KBM-7 (cell line): ENCODE measurements at regions not wholly inside any gene's neighbourhood (a gene's known extent, or its start where the extent isn't known, plus 50 kb on each side); places are given as distances from the start of the nearest gene placed in this dataset.

Experiments used
- DNase-seq: peaks from one replicate; pipeline ENCODE4 v3.0.0-alpha.2; 2015
- in situ Hi-C: fragments of 300-500 bp; cut with MboI; formaldehyde crosslinking; loops from 2 replicates; pipeline ENCODE4 v1.14.3; 2020; ENCODE audit warnings: low sequenced_read_pairs, low pct_unique_long_range_greater_than_20kb, mixed read lengths

DNA sequence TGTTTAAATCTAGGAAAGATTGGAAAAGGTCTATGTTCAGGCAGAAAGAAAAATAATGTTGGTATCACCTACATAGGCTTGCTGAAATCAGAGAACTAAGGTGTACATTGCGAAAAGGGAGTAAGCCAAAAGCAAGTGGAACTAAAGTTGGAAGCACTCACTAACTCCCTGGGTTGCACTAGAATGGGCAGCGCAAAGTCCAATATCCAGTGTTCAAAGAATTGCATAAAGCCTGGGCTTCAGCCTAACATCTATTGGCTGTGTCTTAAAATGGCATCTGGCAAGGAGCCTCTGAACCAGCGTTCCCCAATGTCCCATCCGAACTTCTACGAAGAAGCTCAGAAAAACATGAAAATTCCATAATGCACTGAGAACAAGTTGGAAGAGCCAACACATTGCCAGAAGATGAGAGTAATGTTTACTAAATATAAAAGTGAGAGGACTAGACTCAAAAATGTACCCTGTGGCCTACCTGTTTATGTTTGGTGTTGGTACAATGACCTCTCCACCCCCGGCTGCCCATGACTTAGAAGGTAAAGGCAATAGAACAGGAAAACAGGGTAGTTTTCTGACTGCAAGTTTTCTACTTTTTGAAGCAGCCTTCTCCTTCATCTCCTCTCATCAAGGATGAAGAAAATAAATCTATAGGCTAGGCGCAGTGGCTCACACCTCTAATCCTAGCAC is 275.9 kb upstream of the GHITM start:
- DNase-seq = no peak
- in situ Hi-C loops = no loop called here

DNA sequence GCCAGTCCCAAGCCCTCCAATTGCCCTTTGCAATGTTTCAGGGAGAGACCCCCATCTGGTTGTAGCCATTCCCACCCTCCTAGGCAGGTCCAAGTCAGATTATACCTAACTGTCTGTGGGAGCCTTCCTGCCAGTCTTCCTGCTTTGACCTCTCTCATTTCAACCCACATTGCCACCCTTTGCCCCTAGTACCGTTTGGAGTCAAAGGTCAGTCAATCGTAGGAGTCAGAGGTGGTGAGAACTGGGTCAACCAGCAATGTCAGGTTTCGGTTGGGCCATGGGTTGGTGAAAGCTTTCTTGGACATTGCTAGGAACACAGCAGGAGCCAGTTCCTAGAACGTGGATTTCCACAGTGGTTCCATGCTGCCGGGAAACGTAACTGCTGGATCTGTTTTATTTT is 269.4 kb upstream of the GHITM start:
- in situ Hi-C loops = no loop called here

DNA sequence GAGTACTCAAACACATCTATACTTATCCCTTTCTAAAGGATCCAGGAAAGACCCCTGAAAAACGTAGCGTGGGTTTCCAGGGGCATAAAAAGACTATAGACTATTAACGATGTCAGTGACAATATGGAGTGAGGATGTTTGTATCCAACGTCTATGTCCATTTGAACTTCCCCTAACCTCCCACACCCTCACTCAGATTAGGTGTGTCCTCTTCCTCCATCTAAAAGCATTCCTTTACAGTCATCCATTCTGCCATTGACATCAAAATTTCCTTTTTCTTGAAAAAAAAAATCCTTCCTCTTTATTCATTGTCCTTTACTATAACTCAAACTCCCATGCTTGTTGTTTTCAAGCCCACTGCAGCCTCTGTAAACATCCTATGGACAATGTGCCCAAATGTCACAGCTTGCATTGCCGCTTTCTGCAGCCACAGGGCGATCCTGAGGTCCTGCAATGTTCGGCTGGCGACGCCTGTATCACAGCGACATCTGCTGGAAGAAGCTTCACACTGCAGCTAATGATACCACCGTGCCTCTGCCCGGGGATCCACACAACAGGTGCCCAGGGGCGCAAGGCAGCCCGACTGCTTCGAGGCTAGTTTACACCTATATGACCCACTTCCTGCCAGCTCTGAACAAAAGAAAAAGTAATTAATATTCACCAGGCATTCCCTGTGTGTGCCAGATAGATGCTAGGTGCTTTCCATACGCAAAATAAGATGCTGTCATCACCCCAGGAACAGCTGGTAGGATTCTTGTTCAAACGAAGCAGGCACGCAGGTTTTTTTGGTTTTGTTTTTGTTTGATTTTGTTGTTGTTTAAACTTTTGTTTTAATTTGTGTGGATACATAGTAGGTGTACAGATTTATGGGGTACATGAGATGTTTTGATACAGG is 267.9 kb upstream of the GHITM start:
- in situ Hi-C loops = no loop called here
- peak; percentile 75 for DNase-seq

More for the DNA sequence above, 269.4 kb upstream of the GHITM start:
- no peak for DNase-seq

DNA sequence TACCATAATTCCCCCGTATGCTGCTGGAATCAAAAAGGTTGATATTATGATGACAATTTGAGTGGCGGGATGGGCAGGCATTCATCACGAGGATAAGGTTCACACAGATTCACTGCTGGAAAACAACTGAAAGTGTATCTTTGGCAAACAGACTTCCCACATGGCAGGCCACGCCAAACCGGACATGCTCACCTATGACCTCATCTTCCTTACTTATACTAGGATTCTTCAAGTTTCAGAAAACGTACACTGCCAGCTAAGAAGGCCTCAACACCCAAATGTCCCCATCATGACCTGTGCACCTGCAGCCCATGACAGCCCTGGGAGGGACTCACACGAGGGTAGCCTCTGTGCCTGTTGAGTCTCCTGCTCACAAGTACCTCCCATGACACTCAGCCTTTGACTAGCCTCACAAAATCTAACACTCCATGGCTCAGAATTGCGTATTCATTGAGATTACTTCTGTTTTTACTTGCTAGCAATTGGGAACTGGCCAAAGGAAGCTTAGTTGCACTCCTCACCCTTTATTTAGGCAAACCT is 259.0 kb upstream of the GHITM start:
- no peak for DNase-seq
- in situ Hi-C loops = no loop called here

DNA sequence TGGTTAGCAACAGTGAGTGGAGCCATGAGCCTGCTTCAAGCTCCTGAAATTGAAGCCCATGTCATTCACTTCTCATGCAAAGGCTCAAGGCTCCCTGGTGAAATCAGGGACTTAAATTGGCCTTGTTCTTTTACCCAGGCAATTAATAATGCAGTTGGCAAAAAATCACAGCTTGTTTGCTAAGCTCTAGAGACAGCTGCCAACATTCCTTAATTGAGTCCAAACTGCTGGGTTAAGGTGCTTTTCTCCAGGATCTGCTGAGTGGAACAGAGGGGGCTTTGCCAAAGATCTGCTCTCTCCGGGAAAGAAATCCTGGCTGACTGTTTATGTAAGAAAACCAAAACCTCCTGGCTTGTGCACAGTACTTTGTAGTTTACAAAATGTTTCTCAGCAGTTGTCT is 257.6 kb upstream of the GHITM start:
- DNase-seq = no peak
- in situ Hi-C loops = no loop called here

DNA sequence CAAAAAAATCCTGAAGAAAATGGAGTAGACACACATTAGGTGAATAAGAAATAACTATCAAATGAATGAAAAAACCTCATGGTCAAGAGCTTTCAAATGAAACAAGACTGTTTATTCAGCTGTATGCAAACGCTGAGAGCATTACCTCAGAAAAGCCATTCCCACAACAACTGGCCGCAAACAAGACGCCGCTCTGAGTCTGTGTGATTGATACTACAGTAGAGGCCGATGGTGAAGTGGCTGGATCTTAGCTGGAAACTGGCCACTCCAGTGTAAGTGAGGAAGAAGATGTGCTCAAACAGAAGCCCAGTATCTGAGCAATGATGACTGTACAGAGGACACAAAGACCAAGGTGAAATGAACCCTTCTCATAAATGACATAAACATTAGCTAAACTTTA is 252.4 kb upstream of the GHITM start:
- DNase-seq = no peak
- in situ Hi-C loops = no loop called here

DNA sequence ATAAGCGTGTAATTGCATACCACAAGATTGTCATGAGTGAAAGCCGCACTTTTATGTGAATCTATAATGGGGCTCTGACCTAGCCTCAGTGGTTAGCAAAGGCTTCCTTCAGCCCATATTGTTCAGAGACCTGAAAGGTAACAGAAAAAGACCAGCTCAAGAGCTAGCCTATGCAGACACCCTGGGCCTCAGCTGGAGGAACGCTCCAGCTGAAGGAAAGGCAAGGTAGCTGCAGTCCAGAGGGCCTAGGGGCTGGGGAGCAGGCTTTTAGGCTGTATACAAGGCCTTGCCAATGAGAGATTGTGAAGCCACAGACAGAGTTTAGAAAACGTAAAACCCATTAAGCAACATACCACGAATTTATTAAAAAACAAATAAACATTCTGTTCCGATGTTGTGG is 246.6 kb upstream of the GHITM start:
- DNase-seq = no peak
- in situ Hi-C loops = no loop called here

DNA sequence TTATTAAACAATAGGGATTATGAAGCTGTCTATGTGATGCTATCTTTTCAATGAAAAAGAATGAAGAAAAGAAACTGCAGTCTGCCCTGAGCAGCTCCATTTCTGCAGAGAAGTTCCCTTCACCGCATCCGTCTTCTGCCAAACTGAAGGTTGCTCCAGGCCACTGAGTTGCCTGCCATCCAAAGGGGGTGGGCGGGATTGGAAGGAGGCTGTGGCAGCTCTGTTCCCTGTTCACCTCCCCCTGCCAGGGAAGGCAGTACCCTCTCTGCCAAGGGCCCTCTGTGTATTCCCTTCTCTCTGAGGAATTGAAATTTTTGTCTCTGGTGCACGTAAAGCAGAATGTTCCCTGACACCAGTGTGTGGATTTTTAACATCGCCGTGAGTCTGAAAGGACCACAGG is 243.1 kb upstream of the GHITM start:
- in situ Hi-C loops = no loop called here
- no peak for DNase-seq

DNA sequence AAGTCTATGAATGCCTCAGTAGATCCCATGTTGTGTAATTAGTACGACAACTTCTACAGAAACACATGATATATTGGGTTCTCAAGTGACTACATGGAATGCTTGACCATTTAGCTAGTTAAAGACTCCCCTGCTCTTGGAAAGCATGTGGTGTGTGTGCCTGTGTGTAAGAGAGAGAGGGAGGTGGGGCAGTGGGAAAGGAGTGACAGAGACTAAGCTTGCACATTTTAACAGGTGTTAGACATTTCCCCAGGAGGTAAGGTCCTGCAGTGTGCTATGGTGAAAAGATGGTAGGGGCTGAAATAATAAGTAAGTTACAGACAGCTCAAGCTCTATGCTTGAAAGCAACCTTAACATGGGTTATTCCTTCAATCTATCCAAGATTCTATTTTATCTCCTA is 241.7 kb upstream of the GHITM start:
- in situ Hi-C loops = no loop called here
- no peak for DNase-seq

DNA sequence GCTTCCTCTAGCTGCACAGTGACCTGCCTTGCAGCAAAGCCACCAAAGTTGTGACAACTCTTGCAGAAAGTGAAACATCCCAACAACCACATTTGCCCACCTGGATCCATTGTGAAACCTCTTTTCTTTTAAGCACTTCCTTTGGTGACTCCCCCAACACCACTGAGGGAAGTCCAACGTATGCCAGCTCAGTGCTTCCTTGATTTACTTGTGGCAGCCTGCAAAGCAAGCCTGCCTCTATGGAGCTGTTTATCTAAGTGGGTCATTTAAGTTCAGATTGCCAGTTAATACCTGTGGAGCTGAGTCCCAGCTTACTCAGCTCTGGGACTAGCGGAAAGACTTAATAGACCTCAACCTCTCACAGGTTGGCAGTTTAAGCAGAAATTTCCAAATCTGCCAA is 230.8 kb upstream of the GHITM start:
- in situ Hi-C loops = no loop called here
- no peak for DNase-seq

DNA sequence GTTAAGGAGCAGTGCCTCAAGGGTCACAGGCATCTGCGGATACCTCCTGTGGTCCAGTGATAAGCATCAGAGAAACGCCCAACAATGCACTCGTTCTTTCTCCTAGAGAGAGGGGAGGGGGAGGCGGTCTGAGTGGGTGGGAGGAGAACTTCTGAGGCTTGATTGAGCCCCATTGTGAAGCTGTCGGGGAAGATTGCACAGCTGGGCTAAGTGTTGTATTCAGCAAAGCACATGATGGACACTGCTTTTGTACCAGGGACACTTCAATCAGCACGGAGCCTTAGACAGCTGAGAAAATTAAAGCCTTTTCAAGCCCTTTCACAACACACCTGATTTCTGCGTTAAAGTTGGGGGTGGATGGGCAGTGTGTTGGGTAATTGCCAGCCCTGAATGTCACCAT is 230.3 kb upstream of the GHITM start:
- no peak for DNase-seq
- in situ Hi-C loops = no loop called here

DNA sequence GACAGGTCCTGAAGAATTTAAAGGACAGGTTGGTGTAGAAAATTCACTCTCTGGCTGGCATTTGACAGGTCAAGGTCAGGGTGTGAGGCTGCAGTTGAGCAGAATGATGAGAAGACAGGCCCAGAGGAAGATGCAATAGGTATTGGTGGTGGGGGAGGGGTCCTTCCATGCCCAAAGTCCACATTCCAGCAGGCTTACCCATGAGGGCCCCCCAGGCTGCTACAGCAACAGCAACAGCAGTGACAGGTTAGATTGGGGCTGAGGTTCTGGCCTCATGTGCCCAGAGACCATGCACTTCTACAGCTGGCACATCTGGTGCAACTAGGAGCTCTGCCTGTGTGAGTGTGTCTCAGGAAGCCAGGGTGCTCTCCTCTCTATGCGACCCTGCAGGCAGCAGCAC is 223.5 kb upstream of the GHITM start:
- in situ Hi-C loops = no loop called here
- DNase-seq = no peak

DNA sequence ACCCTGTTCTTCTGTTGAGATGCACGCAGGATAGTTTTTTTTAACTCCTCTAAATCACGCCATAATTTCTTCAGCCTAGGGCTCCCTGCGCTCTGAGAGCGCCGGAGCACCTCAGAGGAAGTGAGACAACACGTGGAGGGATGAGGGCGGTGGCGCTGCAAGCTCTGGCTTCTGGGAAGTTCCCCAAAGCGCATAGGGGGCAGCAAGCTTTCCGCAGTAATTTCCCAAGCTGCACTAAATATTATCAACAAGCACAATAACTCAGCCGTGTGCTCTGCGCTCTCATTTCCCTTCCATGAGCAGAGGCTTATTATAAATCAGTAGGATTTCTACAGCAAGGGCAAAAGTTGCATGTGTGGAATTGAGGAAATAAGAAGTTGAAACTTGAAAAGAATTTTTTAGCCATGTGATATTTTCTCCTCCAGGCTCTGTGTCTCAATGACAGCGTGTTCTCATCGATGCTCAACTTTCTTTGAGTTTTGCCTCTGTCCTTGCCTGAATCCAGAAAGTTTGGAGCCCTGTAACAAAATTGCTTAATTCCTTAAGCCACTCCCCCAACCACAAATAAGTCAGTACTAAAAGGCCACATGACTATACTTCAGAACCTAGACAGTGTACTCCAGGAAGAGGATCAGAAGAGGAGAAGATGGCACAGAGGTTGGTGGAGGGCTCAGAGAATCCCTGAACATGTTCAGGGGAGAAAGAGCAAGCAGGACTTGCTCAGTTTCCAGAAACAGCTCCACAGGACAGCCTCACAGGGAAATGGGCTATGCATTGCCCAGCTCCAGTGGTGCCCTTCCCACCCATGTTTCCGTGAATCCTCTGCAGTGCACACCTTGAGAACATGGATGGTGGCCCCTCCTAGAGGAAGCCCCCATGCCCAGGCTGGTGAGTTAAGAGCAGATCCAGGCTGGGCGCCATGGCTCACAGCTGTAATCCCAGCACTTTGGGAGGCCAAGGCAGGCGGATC is 221.5 kb upstream of the GHITM start:
- in situ Hi-C loops = no loop called here
- DNase-seq = no peak

DNA sequence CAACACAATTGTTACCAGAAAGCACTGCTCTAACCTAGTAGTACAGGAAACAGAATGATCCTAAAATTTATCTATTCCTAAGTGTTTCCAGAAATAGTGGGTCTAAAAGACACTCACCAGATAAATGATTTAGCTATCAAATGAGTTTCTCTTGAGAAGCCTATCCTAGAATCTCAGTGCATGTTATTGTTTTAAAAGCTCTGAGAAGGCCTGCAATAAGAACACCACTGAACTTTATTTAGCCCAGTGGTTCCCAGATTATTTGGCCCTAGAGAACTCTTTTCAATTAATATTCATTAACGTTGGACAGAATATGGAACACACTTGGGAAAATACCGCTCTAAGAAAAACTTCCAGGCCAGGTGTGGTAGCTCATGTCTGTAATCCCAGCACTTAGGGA is 220.1 kb upstream of the GHITM start:
- in situ Hi-C loops = no loop called here
- no peak for DNase-seq

DNA sequence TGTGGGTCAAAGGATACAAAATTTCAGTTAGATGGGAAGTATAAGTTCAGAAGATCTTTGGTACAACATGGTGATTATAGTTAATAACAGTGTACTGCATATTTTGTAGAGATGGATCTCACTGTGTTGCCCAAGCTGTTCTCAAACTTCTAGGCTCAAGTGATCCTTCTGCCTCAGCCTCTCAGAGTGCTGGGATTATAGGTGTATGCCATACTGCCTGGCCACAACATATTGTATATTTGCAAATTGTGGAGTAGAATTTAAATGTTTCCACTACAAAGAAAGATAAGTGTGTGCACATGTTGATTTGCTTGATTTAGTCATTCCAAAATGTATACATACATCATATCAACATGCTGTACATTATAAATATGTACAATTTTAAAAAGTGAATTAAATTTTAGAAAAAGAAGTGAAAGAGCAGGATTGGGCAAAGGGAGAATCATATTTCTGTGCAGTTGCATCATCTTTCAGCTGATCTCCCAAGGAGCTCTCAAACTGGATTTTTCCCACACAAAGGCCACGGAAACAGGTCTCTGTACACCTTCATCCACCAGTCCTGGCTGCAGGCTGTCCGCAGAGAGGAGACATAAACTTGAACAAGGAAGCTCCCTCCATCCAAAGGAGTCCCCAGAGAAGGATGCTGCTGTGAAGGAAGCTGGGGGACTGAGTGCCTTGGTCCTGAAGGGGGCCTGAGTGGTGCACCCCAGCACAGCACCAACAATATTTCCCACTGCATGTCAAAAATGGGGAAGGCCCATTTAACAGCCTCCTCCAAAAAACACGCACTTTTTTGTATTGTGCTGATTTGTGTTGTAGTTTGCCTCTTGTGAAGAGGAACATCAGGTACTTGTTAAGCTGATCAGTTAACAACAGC is 217.1 kb upstream of the GHITM start:
- in situ Hi-C loops = no loop called here
- DNase-seq = no peak

DNA sequence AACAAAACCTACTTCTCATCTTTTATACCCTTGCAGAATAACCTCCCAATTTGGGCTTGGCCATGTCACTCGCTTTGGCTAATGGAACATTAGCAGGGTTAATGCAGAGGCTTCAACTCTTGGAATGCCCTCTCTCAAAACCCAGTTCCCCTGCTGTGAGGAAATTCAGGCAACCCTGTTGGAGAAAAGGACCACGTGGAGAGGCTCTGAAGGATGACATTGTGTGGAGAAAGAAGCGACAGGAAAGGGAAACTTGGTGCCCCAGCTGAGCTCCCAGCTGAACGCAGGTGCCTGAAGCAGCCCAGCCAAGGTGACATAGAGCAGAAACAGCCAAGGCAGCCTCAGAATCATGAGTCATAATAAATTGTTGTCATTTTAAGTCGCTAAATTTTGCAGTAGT is 214.2 kb upstream of the GHITM start:
- no peak for DNase-seq
- in situ Hi-C loops = no loop called here

DNA sequence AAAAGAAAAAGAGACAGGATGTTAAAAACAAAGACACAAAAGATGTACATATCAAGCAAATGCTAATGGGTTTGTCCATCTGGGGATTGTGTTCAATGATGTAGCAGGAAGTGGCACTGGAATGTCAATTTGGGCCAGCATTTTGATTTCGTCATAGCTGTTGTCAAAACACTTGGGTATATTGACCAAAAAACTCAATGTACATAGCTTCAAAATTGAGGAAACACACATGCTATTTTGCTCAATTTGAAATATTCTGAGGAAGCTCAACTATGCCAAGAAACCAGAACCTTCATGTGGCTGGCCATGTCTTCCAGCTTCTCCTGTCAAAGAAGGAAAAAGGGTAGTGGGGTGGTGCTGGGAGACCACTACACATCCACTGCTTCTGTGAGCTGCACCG is 212.7 kb upstream of the GHITM start:
- DNase-seq = no peak
- in situ Hi-C loops = no loop called here

DNA sequence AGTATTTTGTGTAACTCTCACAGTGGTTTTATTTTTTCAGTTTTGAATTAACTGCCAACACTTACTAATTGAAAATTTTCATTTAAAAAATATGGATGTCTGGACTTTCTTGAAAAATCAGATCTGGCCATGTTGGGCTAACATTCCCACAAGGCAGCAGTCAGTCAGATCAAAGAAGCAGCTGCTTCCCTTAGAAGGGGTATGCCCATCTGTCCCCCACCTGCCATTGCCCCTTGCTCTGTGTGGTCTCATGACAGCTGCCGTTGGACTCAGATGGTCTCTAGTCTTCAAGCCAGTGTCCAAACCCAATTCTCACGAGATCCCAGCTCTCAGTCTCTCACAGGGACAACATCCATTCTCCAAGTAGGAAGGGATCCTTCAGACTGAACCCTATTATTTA is 212.1 kb upstream of the GHITM start:
- in situ Hi-C loops = no loop called here
- no peak for DNase-seq

DNA sequence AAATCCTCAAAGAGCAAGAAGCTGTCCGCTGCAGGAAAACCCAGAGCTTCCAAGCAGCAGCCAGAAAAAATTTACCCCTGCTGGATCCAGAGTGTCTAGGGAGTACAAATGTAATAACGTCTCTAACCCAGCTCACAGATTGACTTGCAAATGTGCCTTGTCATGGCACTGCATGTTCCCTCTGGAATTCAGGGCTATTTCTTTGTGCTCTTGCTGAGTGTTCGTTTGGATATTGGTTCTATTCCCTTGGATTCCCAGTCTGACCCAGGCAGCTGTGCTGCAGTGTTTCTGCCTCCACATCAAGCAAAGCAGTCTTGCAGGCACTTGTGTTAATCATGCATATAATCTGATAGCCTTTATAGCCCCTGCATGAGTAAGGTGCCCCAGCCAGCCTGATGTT is 209.9 kb upstream of the GHITM start:
- in situ Hi-C loops = no loop called here
- no peak for DNase-seq
